ENCODE measurements at regions not wholly inside any gene's neighbourhood (a gene's known extent, or its start where the extent isn't known, plus 50 kb on each side); places are given as distances from the start of the nearest gene placed in this dataset.

DNA sequence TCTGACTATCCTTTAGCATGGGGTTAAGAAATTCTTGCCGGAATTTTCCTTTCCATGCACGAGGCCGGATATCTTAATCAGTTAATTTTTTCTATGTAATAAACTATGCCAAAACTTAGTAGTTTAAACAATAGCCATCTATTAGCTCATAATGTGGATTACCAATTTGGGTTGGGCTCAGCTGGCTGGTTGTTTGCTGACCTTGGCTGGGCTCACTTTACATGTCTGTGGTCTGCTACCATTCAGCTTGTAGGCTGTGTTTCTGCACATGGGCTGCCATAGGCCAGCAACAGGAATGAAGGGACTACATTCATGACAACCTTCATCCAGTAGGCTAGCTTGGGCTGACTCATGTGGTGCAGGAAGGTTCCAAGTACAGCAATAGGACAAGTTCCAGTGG lies 56.0 kb upstream of the NTPCR start:
- peaks cover 3% of the 10 kb centered on the region for H3K27me3 Mint-ChIP-seq
- peaks cover 4% of the 10 kb centered on the region for H3K36me3 Mint-ChIP-seq
- H3K4me3 Mint-ChIP-seq = no peak overlapping the region
- H3K9me3 Mint-ChIP-seq = peaks cover 14% of the 10 kb centered on the region
- no peak overlapping the region for H3K27ac Mint-ChIP-seq
- TF ChIP-seq, protein P1, sequence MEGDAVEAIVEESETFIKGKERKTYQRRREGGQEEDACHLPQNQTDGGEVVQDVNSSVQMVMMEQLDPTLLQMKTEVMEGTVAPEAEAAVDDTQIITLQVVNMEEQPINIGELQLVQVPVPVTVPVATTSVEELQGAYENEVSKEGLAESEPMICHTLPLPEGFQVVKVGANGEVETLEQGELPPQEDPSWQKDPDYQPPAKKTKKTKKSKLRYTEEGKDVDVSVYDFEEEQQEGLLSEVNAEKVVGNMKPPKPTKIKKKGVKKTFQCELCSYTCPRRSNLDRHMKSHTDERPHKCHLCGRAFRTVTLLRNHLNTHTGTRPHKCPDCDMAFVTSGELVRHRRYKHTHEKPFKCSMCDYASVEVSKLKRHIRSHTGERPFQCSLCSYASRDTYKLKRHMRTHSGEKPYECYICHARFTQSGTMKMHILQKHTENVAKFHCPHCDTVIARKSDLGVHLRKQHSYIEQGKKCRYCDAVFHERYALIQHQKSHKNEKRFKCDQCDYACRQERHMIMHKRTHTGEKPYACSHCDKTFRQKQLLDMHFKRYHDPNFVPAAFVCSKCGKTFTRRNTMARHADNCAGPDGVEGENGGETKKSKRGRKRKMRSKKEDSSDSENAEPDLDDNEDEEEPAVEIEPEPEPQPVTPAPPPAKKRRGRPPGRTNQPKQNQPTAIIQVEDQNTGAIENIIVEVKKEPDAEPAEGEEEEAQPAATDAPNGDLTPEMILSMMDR (conservative IDR thresholded peaks at IDR 0.05) = no peak
- DNase-seq (ENCODE audit: extremely low spot score, unreplicated experiment) = no peak
- H3K4me1 Mint-ChIP-seq (ENCODE audit: unreplicated experiment) = no peaks in the 10 kb centered on the region

DNA sequence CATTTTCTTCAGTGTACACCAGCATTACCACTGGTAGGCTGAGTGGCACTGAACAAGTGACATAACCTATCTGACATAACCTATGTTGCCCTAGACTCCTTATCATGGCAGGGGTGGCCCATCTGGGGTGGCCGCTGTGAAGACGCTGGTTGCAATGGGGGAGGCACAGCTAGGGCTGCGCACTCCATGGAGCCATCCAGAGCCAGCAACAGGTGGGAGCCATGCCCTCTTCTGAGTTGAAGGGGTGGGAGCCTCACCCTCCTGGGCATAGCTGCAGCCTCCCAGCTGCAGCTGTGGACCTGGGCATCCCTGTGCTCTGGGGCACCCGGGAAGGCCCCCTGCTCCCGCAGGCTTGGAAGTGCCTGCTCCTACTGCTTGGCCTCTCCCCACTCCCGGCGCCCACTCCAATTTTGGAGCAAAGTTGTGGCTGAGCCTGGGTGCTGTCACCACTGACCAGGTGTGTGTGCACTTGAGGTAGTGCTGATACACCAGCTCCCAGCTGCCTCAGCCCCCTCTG lies 52.4 kb upstream of the NTPCR start:
- Mint-ChIP-seq H3K9me3 (peaks cover 5% of the 10 kb centered on the region), H3K27me3 (peaks cover 3% of the 10 kb centered on the region), H3K4me3 (no peak overlapping the region), H3K4me1 (ENCODE audit: unreplicated experiment) (peaks cover 12% of the 10 kb centered on the region), H3K36me3 (no peaks in the 10 kb centered on the region), H3K27ac (no peak overlapping the region)
- DNase-seq (ENCODE audit: extremely low spot score, unreplicated experiment) = no peak
- TF ChIP-seq, protein P1 (conservative IDR thresholded peaks at IDR 0.05) = no peak

DNA sequence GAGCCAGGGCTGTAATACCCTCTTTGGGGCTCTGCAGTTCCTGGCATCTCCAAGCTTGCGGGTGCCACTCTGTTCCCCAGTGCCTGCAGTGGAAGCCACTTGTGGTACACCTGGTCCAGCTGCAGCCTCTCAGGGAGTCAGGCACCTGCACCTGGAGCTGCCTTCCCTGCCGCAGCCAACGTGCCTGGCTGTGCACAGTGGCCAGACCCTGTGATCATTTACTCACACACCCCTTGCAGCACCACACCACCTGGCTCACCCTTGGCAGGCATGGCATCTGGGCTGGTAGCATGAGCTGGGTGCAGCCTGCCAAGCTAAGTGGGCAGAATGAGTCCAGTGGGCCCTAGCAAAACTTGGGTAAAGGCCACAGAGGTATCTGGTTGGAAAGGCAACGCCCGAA lies 51.1 kb upstream of the NTPCR start:
- no peak for DNase-seq (ENCODE audit: extremely low spot score, unreplicated experiment)
- Mint-ChIP-seq H3K27ac (no peak overlapping the region), H3K27me3 (peaks cover 3% of the 10 kb centered on the region), H3K9me3 (peaks cover under 1% of the 10 kb centered on the region), H3K36me3 (no peaks in the 10 kb centered on the region), H3K4me1 (ENCODE audit: unreplicated experiment) (peaks cover 12% of the 10 kb centered on the region), H3K4me3 (no peak overlapping the region)
- TF ChIP-seq, protein P1 (conservative IDR thresholded peaks at IDR 0.05) = no peak

DNA sequence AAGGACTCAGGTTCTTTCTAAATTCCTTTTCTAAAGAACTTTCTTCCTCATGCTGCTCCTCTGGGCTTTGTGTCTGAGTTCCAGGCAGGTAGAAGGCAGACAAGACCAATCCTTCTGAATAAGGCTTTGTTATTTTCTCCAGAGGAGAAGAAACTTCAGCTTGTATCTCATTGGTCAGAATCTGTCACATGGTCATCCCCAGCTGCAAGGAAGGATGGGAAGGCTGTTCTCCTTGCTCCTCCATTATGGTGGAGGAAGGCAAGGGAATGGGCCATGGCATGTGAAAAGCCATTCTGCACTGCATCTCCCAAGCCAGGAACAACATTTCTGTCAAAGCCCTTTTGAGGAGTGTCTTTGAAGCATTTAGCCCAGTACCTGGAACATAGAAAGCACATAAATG lies 50.6 kb upstream of the NTPCR start:
- no peak for DNase-seq (ENCODE audit: extremely low spot score, unreplicated experiment)
- TF ChIP-seq, protein P1 (conservative IDR thresholded peaks at IDR 0.05) = no peak
- Mint-ChIP-seq H3K9me3 (no peaks in the 10 kb centered on the region), H3K36me3 (no peaks in the 10 kb centered on the region), H3K27ac (no peak overlapping the region), H3K4me3 (no peak overlapping the region), H3K27me3 (peaks cover 3% of the 10 kb centered on the region), H3K4me1 (ENCODE audit: unreplicated experiment) (peaks cover 17% of the 10 kb centered on the region)

Measured in type B pancreatic cell (in vitro differentiated cells).